Body of pancreas (tissue), 4 donors: ENCODE measurements at regions not wholly inside any gene's neighbourhood (a gene's known extent, or its start where the extent isn't known, plus 50 kb on each side); places are given as distances from the start of the nearest gene placed in this dataset.
A peak's percentile ranks its signal among the peaks of the same experiment; 100 is the strongest.
"Not testable (repeated sequence)": the region's sequence is repeated elsewhere in the genome, so short reads cannot be mapped to it uniquely, and the experiment has no call there.

Experiments used
- ATAC-seq: fragments of 150-250 bp; one replicate; pipeline ENCODE4 v1.9.1; 2016
- DNase-seq, 4 donors: peaks; one replicate each; pipeline ENCODE4 v3.0.0-alpha.2; 2019
- H3K27ac ChIP-seq, 4 donors: fragments of 200-600 bp; sonication (generic); 1 replicate in 3 of 4; 2 replicates in 1 of 4; pipeline versions ENCODE4 v1.5.1 to v1.6.1; 2016 to 2019; ENCODE audit warnings: mild to moderate bottlenecking in 1 of 4, mixed read lengths in 1 of 4, moderate library complexity in 1 of 4
- H3K27me3 ChIP-seq, 2 donors: fragments of 200-600 bp; sonication (generic); one replicate each; pipeline ENCODE4 v1.6.0; 2016; ENCODE audit warnings: mild to moderate bottlenecking in 1 of 2
- H3K36me3 ChIP-seq, 2 donors: fragments of 200-600 bp; sonication (generic); replicated peaks in 1 of 2; 2 replicates each; pipeline ENCODE4 v1.5.1; 2016; ENCODE audit warnings: low read depth in 2 of 2; ENCODE audit not compliant: insufficient read depth in 1 of 2
- H3K4me1 ChIP-seq: fragments of 200-600 bp; sonication (generic); one replicate; pipeline ENCODE4 v1.6.0; 2016
- H3K4me3 ChIP-seq, 2 donors: fragments of 200-600 bp; sonication (generic); 1 replicate in 1 of 2; 2 replicates in 1 of 2; pipeline ENCODE4 v1.5.1; 2016 to 2019
- H3K9me3 ChIP-seq, 3 donors: fragments of 200-600 bp; sonication (generic); 1 replicate in 2 of 3; 2 replicates in 1 of 3; pipeline ENCODE4 v1.5.1; 2016
- WGBS, 2 donors: methylation state at CpG; one replicate each; pipeline ENCODE4 v1.1.5; 2017; 5-methylcytosine and 5-hydroxymethylcytosine counted together
- intact Hi-C: fragments of 100-400 bp; cut with DNase I; formaldehyde crosslinking; loops from one replicate; pipeline ENCODE4 v1.15.1; 2023

DNA sequence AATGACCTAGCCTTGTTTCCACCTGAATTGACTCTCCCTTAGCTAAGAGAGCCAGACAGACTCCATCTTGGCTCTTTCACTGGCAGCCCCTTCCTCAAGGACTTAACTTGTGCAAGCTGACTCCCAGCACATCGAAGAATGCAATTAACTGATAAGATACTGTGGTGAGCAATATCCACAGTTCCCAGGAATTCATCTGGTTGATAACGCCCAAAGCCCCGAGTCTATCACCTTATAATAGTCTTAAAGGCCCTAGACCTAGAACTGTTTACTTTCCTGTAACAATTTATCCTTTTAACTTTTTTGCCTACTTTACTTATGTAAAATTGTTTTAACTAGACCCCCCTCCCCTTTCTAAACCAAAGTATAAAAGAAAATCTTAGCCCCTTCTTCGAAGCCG lies 130.1 kb upstream of the ROPN1B start:
- intact Hi-C loops = not testable (repeated sequence)
- WGBS, 2 donors = 64 to 79% methylated on average over 5 of the region's 5 CpGs

DNA sequence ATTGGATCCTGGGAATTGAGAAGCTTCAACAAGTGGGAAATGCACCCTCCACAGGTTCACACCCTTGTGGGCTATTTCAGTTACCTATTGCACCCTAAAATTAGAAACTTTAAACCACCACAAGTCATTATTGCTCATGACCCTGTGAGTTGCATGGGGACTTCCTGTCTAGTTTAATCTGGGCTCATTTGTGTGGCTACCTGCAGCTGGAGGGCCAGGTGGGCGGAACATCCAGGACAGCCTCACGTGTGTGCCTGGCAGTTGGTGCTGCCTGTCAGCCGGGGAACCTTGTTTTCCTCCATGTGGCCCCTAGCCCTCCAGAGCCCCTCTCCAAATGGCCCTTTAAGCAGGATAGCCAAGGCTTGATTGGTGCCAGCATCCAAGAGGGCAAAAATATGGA lies 128.5 kb upstream of the ROPN1B start:
- DNase-seq, intact Hi-C loops, H3K4me3 ChIP-seq, H3K4me1 ChIP-seq, ATAC-seq, H3K27ac ChIP-seq, H3K36me3 ChIP-seq, H3K27me3 ChIP-seq, H3K9me3 ChIP-seq: not testable (repeated sequence)
- WGBS, 2 donors = 90 to 95% methylated on average over 3 of the region's 3 CpGs

More for the DNA sequence above, 130.1 kb upstream of the ROPN1B start:
- not testable (repeated sequence) for ATAC-seq, H3K4me3 ChIP-seq, H3K9me3 ChIP-seq, H3K4me1 ChIP-seq, H3K27me3 ChIP-seq, DNase-seq, H3K27ac ChIP-seq, H3K36me3 ChIP-seq

DNA sequence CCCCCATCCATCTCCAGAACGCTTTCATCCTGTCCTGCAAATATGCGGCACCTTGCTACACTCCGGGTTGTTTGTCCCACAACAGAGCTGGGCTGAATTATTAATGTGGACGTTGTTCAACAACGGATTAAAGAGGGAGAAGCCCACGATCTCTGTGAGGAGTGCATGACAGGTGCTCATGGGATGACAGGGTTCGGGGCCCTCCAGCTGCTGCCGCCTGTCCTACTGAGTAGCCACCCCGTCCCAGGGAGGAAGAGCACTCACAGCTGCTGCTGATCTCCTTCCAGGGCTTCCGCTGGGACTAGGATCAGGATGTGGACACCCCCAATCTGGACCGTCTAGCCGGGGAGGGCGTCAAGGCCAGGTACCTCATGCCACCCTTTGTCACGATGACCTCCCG lies 121.0 kb upstream of the ROPN1B start:
- H3K36me3 ChIP-seq, H3K4me3 ChIP-seq, H3K4me1 ChIP-seq, intact Hi-C loops, H3K27ac ChIP-seq, ATAC-seq, H3K27me3 ChIP-seq, DNase-seq, H3K9me3 ChIP-seq: not testable (repeated sequence)
- 90 to 95% methylated on average over 5 to 14 of the region's 15 CpGs for WGBS, 2 donors

DNA sequence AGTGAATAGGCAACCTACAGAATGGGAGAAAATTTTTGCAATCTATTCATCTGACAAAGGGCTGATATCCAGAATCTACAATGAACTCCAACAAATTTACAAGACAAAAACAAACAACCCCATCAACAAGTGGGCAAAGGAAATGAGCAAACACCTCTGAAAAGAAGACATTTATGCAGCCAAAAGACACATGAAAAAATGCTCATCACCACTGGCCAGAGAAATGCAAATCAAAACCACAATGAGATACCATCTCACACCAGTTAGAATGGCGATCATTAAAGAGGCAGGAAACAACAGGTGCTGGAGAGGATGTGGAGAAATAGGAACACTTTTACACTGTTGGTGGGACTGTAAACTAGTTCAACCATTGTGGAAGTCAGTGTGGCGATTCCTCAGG lies 114.0 kb upstream of the ROPN1B start:
- WGBS, 2 donors = 71 to 77% methylated on average over 1 to 2 of the region's 2 CpGs
- H3K27ac ChIP-seq, H3K4me1 ChIP-seq, H3K27me3 ChIP-seq, DNase-seq, intact Hi-C loops, H3K4me3 ChIP-seq, H3K9me3 ChIP-seq, H3K36me3 ChIP-seq, ATAC-seq: not testable (repeated sequence)

DNA sequence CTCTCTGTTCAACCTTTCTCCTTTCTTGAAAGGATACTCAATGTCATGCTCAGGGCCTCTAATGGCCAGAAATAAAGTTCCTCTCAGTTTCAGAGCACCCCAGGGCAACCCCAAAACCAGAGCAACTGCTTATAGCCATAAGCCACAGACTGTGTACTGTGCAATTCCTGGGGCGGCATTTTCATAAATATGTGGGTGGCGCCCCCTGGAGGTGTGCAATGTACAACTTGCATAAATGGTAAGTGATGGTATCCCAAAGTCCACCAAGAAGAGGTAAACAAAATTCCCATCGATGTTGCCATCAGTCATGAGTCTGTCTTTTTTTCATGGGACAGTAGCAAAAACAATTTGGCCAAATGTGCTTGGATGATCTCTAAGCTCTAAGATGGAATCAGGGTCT lies 108.4 kb upstream of the ROPN1B start:
- ATAC-seq, H3K27ac ChIP-seq, H3K36me3 ChIP-seq, H3K4me1 ChIP-seq, DNase-seq, H3K27me3 ChIP-seq, intact Hi-C loops, H3K4me3 ChIP-seq, H3K9me3 ChIP-seq: not testable (repeated sequence)
- 82 to 100% methylated on average over 2 to 3 of the region's 3 CpGs for WGBS, 2 donors

DNA sequence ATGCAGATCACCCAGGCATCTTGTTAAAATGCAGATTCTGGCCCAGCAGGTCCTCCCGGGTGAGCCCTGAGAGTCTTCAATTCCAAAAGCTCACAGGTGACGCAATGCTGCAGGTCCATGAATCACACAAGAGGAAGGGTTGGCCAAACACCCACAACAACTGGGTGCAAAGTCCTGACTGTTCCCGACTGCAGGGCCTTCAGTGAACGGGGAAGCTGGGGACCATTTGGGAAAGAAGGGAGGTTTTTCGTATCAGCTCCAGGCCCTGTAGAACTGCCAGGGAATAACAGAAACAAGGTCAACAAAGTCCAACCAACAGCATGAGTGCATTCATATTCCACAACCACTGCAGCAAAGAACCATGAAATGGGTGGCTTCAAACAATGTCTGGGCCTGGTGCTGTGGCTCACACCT lies 106.1 kb upstream of the ROPN1B start:
- DNase-seq, H3K27ac ChIP-seq, intact Hi-C loops, H3K27me3 ChIP-seq, H3K4me3 ChIP-seq, H3K4me1 ChIP-seq, H3K36me3 ChIP-seq, ATAC-seq, H3K9me3 ChIP-seq: not testable (repeated sequence)
- 78 to 92% methylated on average over 4 to 5 of the region's 5 CpGs for WGBS, 2 donors

DNA sequence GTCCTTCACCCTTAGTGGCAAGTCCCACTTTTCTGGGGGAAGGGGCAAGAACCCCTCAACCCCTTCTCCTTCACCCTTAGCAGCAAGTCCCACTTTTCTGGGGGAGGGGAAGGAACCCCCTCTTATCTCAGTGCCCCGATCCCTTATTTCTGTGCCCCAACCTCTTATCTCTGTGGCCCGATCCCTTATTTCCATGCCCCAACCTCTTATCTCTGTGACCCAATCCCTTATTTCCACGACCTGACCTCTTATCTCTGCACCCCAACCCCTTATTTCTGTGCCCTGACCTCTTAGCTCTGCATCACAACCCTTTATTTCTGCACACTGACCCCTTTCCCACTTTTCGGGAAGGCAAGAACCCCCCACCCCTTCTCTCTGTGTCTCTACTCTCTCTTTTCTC lies 104.4 kb upstream of the ROPN1B start:
- H3K4me3 ChIP-seq, H3K36me3 ChIP-seq, intact Hi-C loops, ATAC-seq, H3K9me3 ChIP-seq, DNase-seq, H3K27ac ChIP-seq, H3K27me3 ChIP-seq, H3K4me1 ChIP-seq: not testable (repeated sequence)
- 70 to 75% methylated on average over 4 of the region's 4 CpGs for WGBS, 2 donors

DNA sequence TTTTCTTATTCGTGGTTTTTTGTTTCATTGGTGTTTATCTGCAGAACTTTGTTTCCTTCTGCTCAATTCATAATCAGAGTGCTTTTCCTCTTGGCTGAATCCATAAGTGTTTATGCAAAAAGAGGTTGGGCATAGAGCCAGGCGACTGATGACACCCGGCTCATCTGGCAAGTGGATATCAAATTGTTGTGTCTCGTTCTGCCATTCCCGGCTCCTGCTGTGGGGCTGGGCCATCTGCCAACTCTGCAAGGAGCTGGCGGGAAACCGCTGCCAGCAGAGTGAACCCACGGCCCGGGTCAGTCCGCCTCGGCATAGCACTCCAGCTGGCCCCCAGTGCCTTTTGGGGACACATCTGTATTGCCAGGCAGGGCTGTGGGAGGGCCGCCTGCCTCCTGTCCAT lies 83.0 kb upstream of the ROPN1B start:
- WGBS, 2 donors = 62 to 65% methylated on average over 12 of the region's 12 CpGs

DNA sequence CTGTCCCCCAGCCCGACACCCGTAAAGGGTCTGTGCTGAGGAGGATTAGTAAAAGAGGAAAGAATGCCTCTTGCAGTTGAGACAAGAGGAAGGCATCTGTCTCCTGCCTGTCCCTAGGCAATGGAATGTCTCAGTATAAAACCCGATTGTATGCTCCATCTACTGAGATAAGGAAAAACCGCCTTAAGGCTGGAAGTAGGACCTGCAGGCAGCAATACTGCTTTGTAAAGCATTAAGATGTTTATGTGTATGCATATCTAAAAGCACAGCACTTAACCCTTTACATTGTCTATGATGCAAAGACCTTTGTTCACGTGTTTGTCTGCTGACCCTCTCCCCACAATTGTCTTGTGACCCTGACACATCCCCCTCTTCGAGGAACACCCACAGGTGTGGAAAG lies 69.8 kb upstream of the ROPN1B start:
- intact Hi-C loops, H3K4me3 ChIP-seq, H3K9me3 ChIP-seq, H3K36me3 ChIP-seq, H3K27me3 ChIP-seq, DNase-seq, ATAC-seq, H3K4me1 ChIP-seq, H3K27ac ChIP-seq: not testable (repeated sequence)
- 83 to 90% methylated on average over 6 of the region's 6 CpGs for WGBS, 2 donors

More for the DNA sequence above, 83.0 kb upstream of the ROPN1B start:
- H3K27ac ChIP-seq, H3K4me3 ChIP-seq, H3K4me1 ChIP-seq, ATAC-seq, H3K36me3 ChIP-seq, intact Hi-C loops, H3K9me3 ChIP-seq, H3K27me3 ChIP-seq: not testable (repeated sequence)
- peak; percentile 23 to 48 (median 37) for DNase-seq

DNA sequence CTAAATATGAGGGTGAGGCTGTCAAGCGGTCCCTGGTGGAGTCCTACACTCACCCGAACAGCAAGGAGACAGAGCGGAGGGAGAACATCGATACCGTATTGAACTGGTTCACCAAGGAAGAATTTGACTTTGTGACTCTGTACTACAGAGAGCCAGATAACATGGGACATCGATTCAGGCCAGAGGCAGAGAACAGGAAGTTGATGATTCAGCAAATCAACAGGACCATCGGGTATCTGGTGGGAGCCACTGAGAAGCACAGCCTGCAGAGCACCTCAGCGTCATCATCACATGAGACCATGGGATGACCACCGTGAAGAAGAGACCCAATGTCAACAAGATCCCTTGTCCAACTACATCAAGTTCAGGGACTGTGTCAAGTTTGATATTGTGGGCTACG lies 67.5 kb upstream of the ROPN1B start:
- ATAC-seq, H3K4me1 ChIP-seq, H3K27ac ChIP-seq, H3K9me3 ChIP-seq, DNase-seq, intact Hi-C loops, H3K4me3 ChIP-seq, H3K27me3 ChIP-seq, H3K36me3 ChIP-seq: not testable (repeated sequence)
- 92 to 93% methylated on average over 10 of the region's 10 CpGs for WGBS, 2 donors

DNA sequence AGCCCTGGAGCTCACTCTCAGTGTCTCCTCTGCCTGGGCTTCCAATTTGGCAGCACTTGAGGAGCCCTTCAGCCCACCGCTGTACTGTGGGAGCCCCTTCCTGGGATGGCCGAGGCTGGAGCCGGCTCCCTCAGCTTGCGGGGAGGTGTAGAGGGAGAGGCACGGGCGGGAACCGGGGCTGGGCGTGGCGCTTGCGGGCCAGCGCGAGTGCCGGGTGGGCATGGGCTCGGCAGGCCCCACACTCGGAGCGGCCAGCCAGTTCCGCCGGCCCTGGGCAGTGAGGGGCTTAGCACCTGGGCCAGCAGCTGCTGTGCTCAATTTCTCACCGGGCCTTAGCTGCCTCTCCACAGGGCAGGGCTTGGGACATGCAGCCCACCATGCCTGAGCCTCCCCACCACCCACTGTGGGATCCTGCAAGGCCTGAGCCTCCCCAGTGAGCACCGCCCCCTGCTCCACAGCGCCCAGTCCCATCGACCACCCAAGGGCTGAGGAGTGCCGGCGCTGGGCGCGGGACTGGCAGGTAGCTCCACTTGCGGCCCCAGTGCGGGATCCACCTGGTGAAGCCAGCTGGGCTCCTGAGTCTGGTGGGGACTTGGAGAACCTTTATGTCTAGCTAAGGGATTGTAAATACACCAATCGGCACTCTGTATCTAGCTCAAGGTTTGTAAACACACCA lies 65.1 kb upstream of the ROPN1B start:
- H3K36me3 ChIP-seq, H3K9me3 ChIP-seq, H3K27me3 ChIP-seq, DNase-seq, H3K4me1 ChIP-seq, H3K27ac ChIP-seq, ATAC-seq, intact Hi-C loops, H3K4me3 ChIP-seq: not testable (repeated sequence)
- WGBS, 2 donors = 95% methylated on average over 16 to 29 of the region's 29 CpGs

DNA sequence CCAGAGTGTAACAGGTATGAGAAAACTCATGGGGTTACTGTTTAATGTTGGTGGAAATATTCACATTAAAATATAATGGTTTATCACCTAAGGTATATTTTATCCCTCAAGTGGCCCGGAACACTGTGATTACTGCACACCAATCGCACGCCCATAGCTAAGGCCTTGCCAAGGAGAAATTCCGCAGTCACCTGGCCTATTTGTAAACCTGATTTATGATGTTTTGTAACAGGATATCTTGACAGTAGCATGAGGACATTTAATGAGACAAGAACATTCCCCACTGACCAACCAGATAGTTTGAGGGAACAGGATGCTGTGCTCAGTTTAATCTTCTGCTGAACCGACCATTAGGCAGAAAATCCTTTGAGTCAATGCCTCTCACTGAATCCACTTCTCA lies 61.7 kb upstream of the ROPN1B start:
- WGBS, 2 donors = 91% methylated on average over 5 of the region's 5 CpGs
- H3K9me3 ChIP-seq, H3K36me3 ChIP-seq, intact Hi-C loops, DNase-seq, H3K27ac ChIP-seq, ATAC-seq, H3K4me3 ChIP-seq, H3K4me1 ChIP-seq, H3K27me3 ChIP-seq: not testable (repeated sequence)
